GM18502 (cell line): ENCODE measurements at regions not wholly inside any gene's neighbourhood (a gene's known extent, or its start where the extent isn't known, plus 50 kb on each side); places are given as distances from the start of the nearest gene placed in this dataset.

ENCODE experiments used
- ATAC-seq: cut with Tn5 transposase; IDR thresholded peaks from one replicate; pipeline ENCODE4 v1.9.1; 2021; ENCODE audit warnings: mild to moderate bottlenecking; ENCODE audit not compliant: unreplicated experiment, poor library complexity

DNA sequence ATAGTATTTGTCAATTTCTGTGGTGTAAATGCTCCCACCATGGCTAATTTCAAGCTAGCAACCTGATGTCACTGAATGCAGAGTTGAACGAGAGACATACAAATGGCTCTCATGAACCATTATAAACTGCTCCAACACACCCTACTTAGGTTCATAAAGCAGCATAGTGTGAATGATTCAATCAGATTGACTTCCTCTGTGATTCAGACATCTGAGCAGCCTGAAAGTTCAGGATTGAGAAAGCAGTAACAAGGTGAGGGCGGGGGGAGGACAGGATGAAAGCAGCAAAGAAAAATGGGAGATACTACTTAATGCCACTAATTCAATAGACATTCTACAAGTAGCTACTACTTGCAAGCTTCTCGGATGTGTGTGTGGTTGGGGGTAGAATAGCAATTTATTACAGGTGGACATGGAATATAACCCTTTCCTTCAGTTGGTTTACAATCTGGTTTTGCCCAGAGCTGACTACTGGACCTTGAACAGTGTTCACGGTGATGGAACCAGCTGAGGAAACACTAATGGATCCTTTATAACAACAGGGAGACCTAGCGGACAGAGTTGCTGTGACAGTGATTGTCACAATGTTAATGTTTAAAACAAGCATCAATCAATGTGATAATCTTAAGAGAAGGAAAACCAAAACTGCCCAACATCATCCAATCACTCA lies 52.5 kb upstream of the PELI2 start:
- no peak for ATAC-seq
